Loucy (cell line): ENCODE measurements at regions not wholly inside any gene's neighbourhood (a gene's known extent, or its start where the extent isn't known, plus 50 kb on each side); places are given as distances from the start of the nearest gene placed in this dataset.

Experiments used
- H2AFZ ChIP-seq: fragments of 200-600 bp; sonication (generic); 2 replicates; pipeline ENCODE4 v1.6.0; 2016; ENCODE audit warnings: antibody characterized with exemption, mild to moderate bottlenecking, low read length, moderate library complexity
- H3F3A ChIP-seq: fragments of 200-600 bp; 2 replicates; pipeline ENCODE4 v1.6.0; 2016; ENCODE audit warnings: antibody characterized with exemption, low read depth, mild to moderate bottlenecking
- H3K27me3 ChIP-seq: fragments of 200-600 bp; sonication (generic); 2 replicates; pipeline ENCODE4 v1.6.1; 2014; ENCODE audit warnings: low read length, mild to moderate bottlenecking; ENCODE audit not compliant: insufficient read depth, poor library complexity, severe bottlenecking
- H3K36me3 ChIP-seq: fragments of 200-600 bp; sonication (generic); 2 replicates; pipeline ENCODE4 v1.6.1; 2016; ENCODE audit warnings: low read length; ENCODE audit not compliant: insufficient read depth
- H3K4me1 ChIP-seq: fragments of 200-600 bp; sonication (generic); 2 replicates; pipeline ENCODE4 v1.5.1; 2014; ENCODE audit warnings: low read length, mild to moderate bottlenecking; ENCODE audit not compliant: insufficient read depth, poor library complexity, severe bottlenecking
- H3K4me2 ChIP-seq: fragments of 200-600 bp; sonication (generic); 2 replicates; pipeline ENCODE4 v1.6.0; 2014; ENCODE audit warnings: antibody characterized with exemption, low read length, low read depth, mild to moderate bottlenecking; ENCODE audit not compliant: poor library complexity, severe bottlenecking
- H3K4me3 ChIP-seq: fragments of 200-600 bp; sonication (generic); 2 replicates; pipeline ENCODE4 v1.5.1; 2014; ENCODE audit warnings: low read length, mild to moderate bottlenecking, mixed read lengths; ENCODE audit not compliant: poor library complexity, severe bottlenecking
- H3K79me2 ChIP-seq: fragments of 200-600 bp; sonication (generic); 2 replicates; pipeline ENCODE4 v1.6.1; 2014; ENCODE audit warnings: low read length; ENCODE audit not compliant: insufficient read depth
- H3K9ac ChIP-seq: fragments of 200-600 bp; sonication (generic); 2 replicates; pipeline ENCODE4 v1.6.0; 2014; ENCODE audit warnings: mild to moderate bottlenecking, low read depth, low read length, moderate library complexity; ENCODE audit not compliant: poor library complexity, severe bottlenecking
- H3K9me2 ChIP-seq: fragments of 200-600 bp; sonication (generic); replicated peaks from 2 replicates; pipeline ENCODE4 v1.6.1; 2016; ENCODE audit warnings: low read depth, low read length, mixed read lengths
- H3K9me3 ChIP-seq: fragments of 200-600 bp; sonication (generic); 2 replicates; pipeline ENCODE4 v1.6.1; 2014; ENCODE audit warnings: mild to moderate bottlenecking, antibody characterized with exemption, low read length, low read depth; ENCODE audit not compliant: insufficient read depth
- H4K20me1 ChIP-seq: fragments of 200-600 bp; sonication (generic); 2 replicates; pipeline ENCODE4 v1.6.0; 2014; ENCODE audit warnings: antibody characterized with exemption, low read length, mild to moderate bottlenecking; ENCODE audit not compliant: insufficient read depth, poor library complexity, severe bottlenecking
- EZH2phosphoT487 ChIP-seq: fragments of 200-600 bp; IDR thresholded peaks from 2 replicates; pipeline ENCODE4 v1.6.1; 2018; ENCODE audit warnings: antibody characterized with exemption, mild to moderate bottlenecking, moderate library complexity, borderline replicate concordance
- TF ChIP-seq, protein P1 (sequence below): fragments of 200-600 bp; sonication (generic); conservative IDR thresholded peaks from 2 replicates; pipeline ENCODE4 v1.5.1; 2014; ENCODE audit warnings: mild to moderate bottlenecking, antibody characterized with exemption, low read length

DNA sequence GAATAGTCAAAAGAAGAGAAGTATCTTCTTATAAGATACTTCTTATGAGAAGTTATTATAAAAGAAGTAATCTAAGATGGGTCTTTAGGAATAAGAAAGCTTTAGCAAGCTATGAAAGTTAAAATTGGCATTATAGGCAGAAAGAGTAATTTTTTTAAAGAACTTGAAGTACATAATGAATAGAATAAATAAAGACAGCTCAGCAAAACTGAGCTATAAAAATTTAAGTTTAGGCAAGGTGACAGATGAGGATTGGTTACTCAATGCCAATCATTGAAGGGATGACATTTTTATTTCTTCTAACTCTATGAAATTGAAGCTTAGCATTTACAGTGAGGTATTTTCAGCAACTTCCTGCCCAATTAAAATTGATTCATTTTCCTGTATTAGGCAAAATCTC, 966.8 kb downstream of the BRINP3 start:
- no peak overlapping the region for H2AFZ ChIP-seq
- no peaks in the 10 kb centered on the region for H3K36me3 ChIP-seq
- H3K4me1 ChIP-seq, result no peaks in the 10 kb centered on the region
- no peaks in the 10 kb centered on the region for H3K9me3 ChIP-seq
- no peak for TF ChIP-seq EZH2phosphoT487
- TF ChIP-seq, protein P1, sequence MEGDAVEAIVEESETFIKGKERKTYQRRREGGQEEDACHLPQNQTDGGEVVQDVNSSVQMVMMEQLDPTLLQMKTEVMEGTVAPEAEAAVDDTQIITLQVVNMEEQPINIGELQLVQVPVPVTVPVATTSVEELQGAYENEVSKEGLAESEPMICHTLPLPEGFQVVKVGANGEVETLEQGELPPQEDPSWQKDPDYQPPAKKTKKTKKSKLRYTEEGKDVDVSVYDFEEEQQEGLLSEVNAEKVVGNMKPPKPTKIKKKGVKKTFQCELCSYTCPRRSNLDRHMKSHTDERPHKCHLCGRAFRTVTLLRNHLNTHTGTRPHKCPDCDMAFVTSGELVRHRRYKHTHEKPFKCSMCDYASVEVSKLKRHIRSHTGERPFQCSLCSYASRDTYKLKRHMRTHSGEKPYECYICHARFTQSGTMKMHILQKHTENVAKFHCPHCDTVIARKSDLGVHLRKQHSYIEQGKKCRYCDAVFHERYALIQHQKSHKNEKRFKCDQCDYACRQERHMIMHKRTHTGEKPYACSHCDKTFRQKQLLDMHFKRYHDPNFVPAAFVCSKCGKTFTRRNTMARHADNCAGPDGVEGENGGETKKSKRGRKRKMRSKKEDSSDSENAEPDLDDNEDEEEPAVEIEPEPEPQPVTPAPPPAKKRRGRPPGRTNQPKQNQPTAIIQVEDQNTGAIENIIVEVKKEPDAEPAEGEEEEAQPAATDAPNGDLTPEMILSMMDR, result no peak
- H4K20me1 ChIP-seq, result no peaks in the 10 kb centered on the region
- no peak overlapping the region for H3K9ac ChIP-seq
- no peak overlapping the region for H3K4me3 ChIP-seq
- no peaks in the 10 kb centered on the region for H3F3A ChIP-seq
- H3K27me3 ChIP-seq, result no peaks in the 10 kb centered on the region
- no peak overlapping the region for H3K4me2 ChIP-seq
- no peaks in the 10 kb centered on the region for H3K79me2 ChIP-seq
- no peaks in the 10 kb centered on the region for H3K9me2 ChIP-seq

DNA sequence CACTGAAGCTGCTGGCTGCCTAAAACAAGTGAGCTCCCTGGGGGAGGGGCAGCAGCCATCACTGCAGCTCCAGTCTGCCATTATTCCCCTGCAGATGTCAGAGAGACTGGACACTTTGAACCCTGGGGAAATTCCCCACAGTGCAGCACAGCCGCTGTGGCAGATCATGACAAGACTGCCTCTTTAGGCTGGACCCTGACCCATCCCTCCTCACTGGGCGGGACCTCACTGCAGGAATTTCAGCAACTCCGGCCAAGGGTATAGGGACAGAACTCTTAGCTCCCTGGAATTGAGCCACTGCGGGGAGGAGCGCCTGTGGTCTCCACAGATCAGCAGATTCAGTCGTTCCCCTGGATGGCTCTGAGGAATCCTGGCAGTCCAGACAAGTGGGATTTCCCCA, 964.6 kb downstream of the BRINP3 start:
- Histone ChIP-seq H3K9me3 (no peaks in the 10 kb centered on the region), H3K27me3 (no peaks in the 10 kb centered on the region), H3K9me2 (no peaks in the 10 kb centered on the region), H3K4me1 (no peaks in the 10 kb centered on the region), H3K4me2 (no peak overlapping the region), H4K20me1 (no peaks in the 10 kb centered on the region), H2AFZ (no peak overlapping the region), H3K9ac (no peak overlapping the region), H3K36me3 (no peaks in the 10 kb centered on the region), H3K4me3 (no peak overlapping the region), H3F3A (no peaks in the 10 kb centered on the region), H3K79me2 (no peaks in the 10 kb centered on the region)
- TF ChIP-seq EZH2phosphoT487, result no peak
- TF ChIP-seq, protein P1, result no peak

DNA sequence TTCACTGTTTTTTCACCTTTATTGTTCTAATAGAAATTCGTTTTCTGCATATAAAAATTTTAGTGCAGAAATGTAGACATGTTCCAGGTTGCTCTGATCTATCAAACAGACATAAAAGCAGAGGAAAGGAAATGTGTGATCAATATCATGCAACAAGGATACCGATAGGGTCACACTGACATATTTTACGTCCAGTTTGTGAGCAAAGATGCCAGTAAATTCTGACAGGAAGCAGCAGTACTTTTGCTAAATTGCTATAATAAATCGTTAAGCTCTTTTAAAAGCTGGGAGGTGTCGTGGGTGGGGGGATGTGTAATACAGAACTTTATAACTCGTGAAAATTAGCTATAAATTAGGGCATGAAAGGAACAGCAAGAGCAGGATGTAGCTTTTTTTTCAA, 955.2 kb downstream of the BRINP3 start:
- Histone ChIP-seq H3K79me2 (no peaks in the 10 kb centered on the region), H3K4me3 (no peak overlapping the region), H2AFZ (no peak overlapping the region), H3K36me3 (no peaks in the 10 kb centered on the region), H4K20me1 (no peaks in the 10 kb centered on the region), H3K4me1 (no peaks in the 10 kb centered on the region), H3K27me3 (no peaks in the 10 kb centered on the region), H3K9me2 (no peaks in the 10 kb centered on the region), H3F3A (no peaks in the 10 kb centered on the region), H3K4me2 (no peak overlapping the region), H3K9me3 (no peaks in the 10 kb centered on the region), H3K9ac (no peak overlapping the region)
- no peak for TF ChIP-seq EZH2phosphoT487
- TF ChIP-seq, protein P1, result no peak
